Panc1 (cell line): ENCODE measurements at regions not wholly inside any gene's neighbourhood (a gene's known extent, or its start where the extent isn't known, plus 50 kb on each side); places are given as distances from the start of the nearest gene placed in this dataset.

Experiments
- ATAC-seq: fragments of 200-7000 bp; cut with Tn5 transposase; 2 replicates; pipeline ENCODE4 v1.9.1; 2020; ENCODE audit warnings: mild to moderate bottlenecking, moderate library complexity
- BruUV-seq: library from RNA; stranded (reverse); fragments of 400-500 nt; replicated peaks from 2 replicates; lab custom pipeline; 2021; lab: Mats Ljungman, UMichigan
- CTCF ChIA-PET: fragments of 300-600 bp; sonication (Branson Sonifier 250); formaldehyde crosslinking; loops from one replicate; lab custom pipeline; 2022; ENCODE audit warnings: antibody characterized with exemption; lab: Charles Lee
- POLR2A ChIA-PET: fragments of 300-600 bp; sonication (Branson Sonifier 250); formaldehyde crosslinking; loops from one replicate; lab custom pipeline; 2022; ENCODE audit warnings: antibody characterized with exemption; lab: Charles Lee
- DNase-seq: peaks from one replicate; pipeline ENCODE4 v3.0.0-alpha.2; 2010; ENCODE audit warnings: low read depth, low spot score
- H3K27ac ChIP-seq: 2 replicates; pipeline ENCODE4 v1.5.1; 2011; ENCODE audit warnings: mild to moderate bottlenecking, low read length, inconsistent platforms
- H3K27me3 ChIP-seq: fragments of 200-500 bp; sonication (Bioruptor generic); 2 replicates; pipeline ENCODE4 v1.6.0; 2014; ENCODE audit warnings: low read length, inconsistent platforms; ENCODE audit not compliant: control insufficient read depth, insufficient read depth
- H3K36me3 ChIP-seq: fragments of 200-500 bp; sonication (Bioruptor generic); 2 replicates; pipeline ENCODE4 v1.5.1; 2014; ENCODE audit warnings: inconsistent platforms, mild to moderate bottlenecking, low read length, moderate library complexity; ENCODE audit not compliant: control insufficient read depth, insufficient read depth
- H3K4me1 ChIP-seq: 2 replicates; pipeline ENCODE4 v1.5.1; 2011; ENCODE audit warnings: inconsistent platforms, mild to moderate bottlenecking, low read length, moderate library complexity; ENCODE audit not compliant: control insufficient read depth, insufficient read depth
- H3K4me3 ChIP-seq, 2 experiments: 2 replicates each; pipeline ENCODE4 v1.5.1; 2011 to 2012; ENCODE audit warnings: low read depth in 2 of 2, low read length in 2 of 2, mild to moderate bottlenecking in 2 of 2, inconsistent platforms in 1 of 2, moderate library complexity in 1 of 2
- H3K9me3 ChIP-seq: fragments of 200-500 bp; sonication (Bioruptor generic); 2 replicates; pipeline ENCODE4 v1.5.1; 2014; ENCODE audit warnings: low read depth, mild to moderate bottlenecking, inconsistent platforms, low read length, moderate library complexity; ENCODE audit not compliant: control insufficient read depth, insufficient read depth
- CTCF ChIP-seq: fragments of 450-650 bp; IDR thresholded peaks from 2 replicates; pipeline ENCODE4 v1.5.1; 2017; ENCODE audit warnings: mild to moderate bottlenecking
- POLR2AphosphoS5 ChIP-seq: IDR thresholded peaks from 2 replicates; pipeline ENCODE4 v1.6.1; 2012; ENCODE audit warnings: mild to moderate bottlenecking, low read depth, low read length, moderate library complexity
- SIN3A ChIP-seq: IDR thresholded peaks from 2 replicates; pipeline ENCODE4 v1.6.1; 2012; ENCODE audit warnings: low read depth, mild to moderate bottlenecking, low read length, moderate library complexity, borderline replicate concordance; ENCODE audit not compliant: insufficient read depth
- TCF7L2 ChIP-seq: IDR thresholded peaks from 2 replicates; pipeline ENCODE4 v1.6.1; 2011; ENCODE audit warnings: mild to moderate bottlenecking, low read depth, low read length, inconsistent platforms
- in situ Hi-C: cut with HindIII; loops from 2 replicates; pipeline ENCODE4 v1.10.0; 2016; ENCODE audit warnings: low sequenced_read_pairs, low pct_unique_long_range_greater_than_20kb
- intact Hi-C: fragments of 100-400 bp; cut with micrococcal nuclease; formaldehyde crosslinking; loops from one replicate; pipeline ENCODE4 v1.10.0; 2022; ENCODE audit not compliant: unreplicated experiment
- TF ChIP-seq, protein P1 (sequence below), 2 experiments: IDR thresholded peaks; 2 replicates each; pipeline ENCODE4 v1.6.1; 2011 to 2012; ENCODE audit warnings: low read depth in 2 of 2, control low read depth in 1 of 2, low read length in 1 of 2, mild to moderate bottlenecking in 1 of 2, moderate library complexity in 1 of 2; ENCODE audit not compliant: insufficient read depth in 1 of 2

- H3K4me1 ChIP-seq: peaks cover 53% of the 10 kb centered on the region
- no peak for ATAC-seq
- H3K4me3 ChIP-seq: no peak overlapping the region
- H3K27ac ChIP-seq: peak overlapping the region; percentile 90
- DNase-seq: no peak
- ChIA-PET POLR2A (no interaction called here), CTCF (no interaction called here)
- in situ Hi-C loops (no loop called here), intact Hi-C loops (no loop called here)
- no TSS peak for BruUV-seq
- H3K27me3 ChIP-seq: no peaks in the 10 kb centered on the region
- peaks cover 3% of the 10 kb centered on the region; the same call in 1 of the 2 replicates for H3K9me3 ChIP-seq
- H3K36me3 ChIP-seq: no peaks in the 10 kb centered on the region
- TF ChIP-seq SIN3A (no peak), POLR2AphosphoS5 (no peak), TCF7L2 (no peak), CTCF (no peak)
- TF ChIP-seq, protein P1, sequence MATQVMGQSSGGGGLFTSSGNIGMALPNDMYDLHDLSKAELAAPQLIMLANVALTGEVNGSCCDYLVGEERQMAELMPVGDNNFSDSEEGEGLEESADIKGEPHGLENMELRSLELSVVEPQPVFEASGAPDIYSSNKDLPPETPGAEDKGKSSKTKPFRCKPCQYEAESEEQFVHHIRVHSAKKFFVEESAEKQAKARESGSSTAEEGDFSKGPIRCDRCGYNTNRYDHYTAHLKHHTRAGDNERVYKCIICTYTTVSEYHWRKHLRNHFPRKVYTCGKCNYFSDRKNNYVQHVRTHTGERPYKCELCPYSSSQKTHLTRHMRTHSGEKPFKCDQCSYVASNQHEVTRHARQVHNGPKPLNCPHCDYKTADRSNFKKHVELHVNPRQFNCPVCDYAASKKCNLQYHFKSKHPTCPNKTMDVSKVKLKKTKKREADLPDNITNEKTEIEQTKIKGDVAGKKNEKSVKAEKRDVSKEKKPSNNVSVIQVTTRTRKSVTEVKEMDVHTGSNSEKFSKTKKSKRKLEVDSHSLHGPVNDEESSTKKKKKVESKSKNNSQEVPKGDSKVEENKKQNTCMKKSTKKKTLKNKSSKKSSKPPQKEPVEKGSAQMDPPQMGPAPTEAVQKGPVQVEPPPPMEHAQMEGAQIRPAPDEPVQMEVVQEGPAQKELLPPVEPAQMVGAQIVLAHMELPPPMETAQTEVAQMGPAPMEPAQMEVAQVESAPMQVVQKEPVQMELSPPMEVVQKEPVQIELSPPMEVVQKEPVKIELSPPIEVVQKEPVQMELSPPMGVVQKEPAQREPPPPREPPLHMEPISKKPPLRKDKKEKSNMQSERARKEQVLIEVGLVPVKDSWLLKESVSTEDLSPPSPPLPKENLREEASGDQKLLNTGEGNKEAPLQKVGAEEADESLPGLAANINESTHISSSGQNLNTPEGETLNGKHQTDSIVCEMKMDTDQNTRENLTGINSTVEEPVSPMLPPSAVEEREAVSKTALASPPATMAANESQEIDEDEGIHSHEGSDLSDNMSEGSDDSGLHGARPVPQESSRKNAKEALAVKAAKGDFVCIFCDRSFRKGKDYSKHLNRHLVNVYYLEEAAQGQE (IDR thresholded peaks at IDR 0.05; ENCODE audit: insufficient read depth in 1 of 2, low read depth in 2 of 2, low read length in 1 of 2): no peak
These were observed 142.4 kb downstream of the C9orf50 start for GRCh38 chr9:129478461-129478860.

- POLR2A ChIA-PET: no interaction called here
- in situ Hi-C loops (no loop called here), intact Hi-C loops (no loop called here)
- no peaks in the 10 kb centered on the region for H3K27me3 ChIP-seq
- CTCF ChIA-PET: interaction anchor here (0.5 kb wide), 1 partner anchor 20 kb away, joined by 4 read pairs; no protein-coding TSS in a partner anchor
- H3K4me1 ChIP-seq: peaks cover 47% of the 10 kb centered on the region
- no peak for DNase-seq
- no peak overlapping the region for H3K4me3 ChIP-seq
- H3K9me3 ChIP-seq: peaks cover 3% of the 10 kb centered on the region; the same call in 1 of the 2 replicates
- ATAC-seq: no peak
- H3K36me3 ChIP-seq: no peaks in the 10 kb centered on the region
- BruUV-seq: no TSS peak
- TF ChIP-seq TCF7L2: no peak
- peak overlapping the region; percentile 75 for H3K27ac ChIP-seq
These were observed 143.9 kb downstream of the C9orf50 start for GRCh38 chr9:129476821-129477611.
